Neuronal stem cell (in vitro differentiated cells): ENCODE measurements at regions not wholly inside any gene's neighbourhood (a gene's known extent, or its start where the extent isn't known, plus 50 kb on each side); places are given as distances from the start of the nearest gene placed in this dataset.

Source experiments
- DNase-seq: peaks from one replicate; pipeline ENCODE4 v3.0.0-alpha.2; 2013; ENCODE audit warnings: low spot score
- H2AFZ ChIP-seq: one replicate; pipeline ENCODE4 v1.6.1; 2013; ENCODE audit warnings: mild to moderate bottlenecking, low read length, inconsistent platforms
- H2AK5ac ChIP-seq: 2 replicates; pipeline ENCODE4 v1.6.1; 2013; ENCODE audit warnings: low read depth, mild to moderate bottlenecking, inconsistent platforms, low read length, moderate library complexity, mixed read lengths
- H2BK120ac ChIP-seq: 2 replicates; pipeline ENCODE4 v1.6.1; 2013; ENCODE audit warnings: low read depth, mild to moderate bottlenecking, inconsistent platforms, low read length, moderate library complexity, mixed read lengths
- H2BK12ac ChIP-seq: one replicate; pipeline ENCODE4 v1.6.1; 2013; ENCODE audit warnings: low read length, inconsistent platforms
- H2BK15ac ChIP-seq: 2 replicates; pipeline ENCODE4 v1.6.1; 2013; ENCODE audit warnings: mild to moderate bottlenecking, low read length, inconsistent platforms, mixed read lengths
- H2BK5ac ChIP-seq: one replicate; pipeline ENCODE4 v1.6.1; 2013; ENCODE audit warnings: inconsistent platforms, mild to moderate bottlenecking, low read length, moderate library complexity
- H3K14ac ChIP-seq: one replicate; pipeline ENCODE4 v1.6.1; 2013; ENCODE audit warnings: low read length, inconsistent platforms
- H3K18ac ChIP-seq: 2 replicates; pipeline ENCODE4 v1.6.1; 2013; ENCODE audit warnings: low read length, inconsistent platforms
- H3K23ac ChIP-seq: 2 replicates; pipeline ENCODE4 v1.6.1; 2013; ENCODE audit warnings: low read depth, mild to moderate bottlenecking, mixed read lengths, low read length, inconsistent platforms; ENCODE audit not compliant: poor library complexity
- H3K27ac ChIP-seq: replicated peaks from 3 replicates; pipeline ENCODE4 v1.5.1; 2013; ENCODE audit warnings: low read length, inconsistent platforms
- H3K27me3 ChIP-seq, 3 experiments: 2 replicates each; pipeline ENCODE4 v1.6.1; 2013; ENCODE audit warnings: low read length in 3 of 3, mild to moderate bottlenecking in 2 of 3, inconsistent platforms in 1 of 3, low read depth in 1 of 3, mixed read lengths in 1 of 3, moderate library complexity in 1 of 3; ENCODE audit not compliant: control insufficient read depth in 3 of 3, insufficient read depth in 3 of 3
- H3K36me3 ChIP-seq, 2 donors: replicated peaks in 1 of 2; 2 replicates each; pipeline ENCODE4 v1.6.1; 2013; ENCODE audit warnings: low read length in 2 of 2; ENCODE audit not compliant: control insufficient read depth in 2 of 2, insufficient read depth in 2 of 2
- H3K4ac ChIP-seq: 2 replicates; pipeline ENCODE4 v1.6.1; 2013; ENCODE audit warnings: inconsistent platforms, mild to moderate bottlenecking, low read length, moderate library complexity
- H3K4me1 ChIP-seq, 2 donors: 1 replicate in 1 of 2; 2 replicates in 1 of 2; pipeline ENCODE4 v1.6.1; 2013; ENCODE audit warnings: low read length in 2 of 2, low read depth in 1 of 2; ENCODE audit not compliant: control insufficient read depth in 2 of 2, insufficient read depth in 1 of 2
- H3K4me2 ChIP-seq: one replicate; pipeline ENCODE4 v1.6.1; 2013; ENCODE audit warnings: mild to moderate bottlenecking, low read length, inconsistent platforms; ENCODE audit not compliant: insufficient read depth, poor library complexity, severe bottlenecking
- H3K4me3 ChIP-seq, 2 donors: 2 replicates each; pipeline ENCODE4 v1.5.1; 2013; ENCODE audit warnings: low read length in 2 of 2, mild to moderate bottlenecking in 2 of 2, inconsistent platforms in 1 of 2, moderate library complexity in 1 of 2
- H3K79me1 ChIP-seq: one replicate; pipeline ENCODE4 v1.6.1; 2013; ENCODE audit warnings: low read depth, mild to moderate bottlenecking, inconsistent platforms, low read length, moderate library complexity
- H3K9ac ChIP-seq: one replicate; pipeline ENCODE4 v1.6.1; 2013; ENCODE audit warnings: mild to moderate bottlenecking, low read depth, low read length, inconsistent platforms; ENCODE audit not compliant: poor library complexity
- H3K9me3 ChIP-seq, 2 donors: replicated peaks in 1 of 2; 2 replicates each; pipeline versions ENCODE3 to v1.6.1; 2013; ENCODE audit warnings: low read length in 2 of 2, mild to moderate bottlenecking in 2 of 2, inconsistent platforms in 1 of 2, low read depth in 1 of 2, mixed read lengths in 1 of 2, moderate library complexity in 1 of 2; ENCODE audit not compliant: control insufficient read depth in 2 of 2, insufficient read depth in 1 of 2
- H4K8ac ChIP-seq: one replicate; pipeline ENCODE4 v1.6.1; 2013; ENCODE audit warnings: low read depth, mild to moderate bottlenecking, inconsistent platforms, low read length, moderate library complexity
- H4K91ac ChIP-seq: one replicate; pipeline ENCODE4 v1.6.1; 2013; ENCODE audit warnings: low read length, low read depth, mild to moderate bottlenecking, inconsistent platforms; ENCODE audit not compliant: poor library complexity
- WGBS, 2 donors: extraction: QIAGEN DNeasy Blood & Tissue Kit; methylation state at CpG; one replicate each; pipeline ENCODE4 v1.1.7; 2013; ENCODE audit warnings: missing lambda C conversion rate in 2 of 2, mixed read lengths in 1 of 2; ENCODE audit not compliant: insufficient read length in 2 of 2, insufficient replicate concordance in 1 of 2; ENCODE audit errors: extremely low coverage in 2 of 2; 5-methylcytosine and 5-hydroxymethylcytosine counted together

DNA sequence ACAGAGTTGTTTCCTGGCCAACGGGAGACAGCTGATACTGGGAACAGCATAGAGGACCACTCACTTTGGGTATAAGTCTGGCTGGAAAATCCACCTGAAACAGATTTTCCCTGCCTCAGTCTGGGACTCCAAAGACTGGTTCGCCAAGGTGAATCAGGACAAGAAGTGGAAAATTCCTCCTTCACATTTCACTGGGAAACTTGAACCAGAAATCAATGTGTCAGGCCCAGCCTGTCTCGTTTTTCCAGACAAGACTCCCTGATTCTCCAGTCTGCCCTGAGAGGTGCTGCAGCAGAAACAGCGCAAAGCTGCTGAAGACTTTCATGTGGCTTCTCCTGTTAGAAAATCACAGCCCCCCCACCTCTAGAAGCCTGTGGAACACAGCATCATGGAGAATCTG is 269.8 kb downstream of the OPA1 start:
- H3K4me3 ChIP-seq: no peak overlapping the region
- no peak overlapping the region for H3K4me2 ChIP-seq
- DNase-seq: no peak
- H2AK5ac ChIP-seq: no peak overlapping the region
- no peaks in the 10 kb centered on the region for H3K27me3 ChIP-seq
- H4K91ac ChIP-seq: no peak overlapping the region
- no peak overlapping the region for H3K9ac ChIP-seq
- no peak overlapping the region for H2BK120ac ChIP-seq
- WGBS, 2 donors: no CpG with 5 or more reads among the region's 4 CpGs
- H3K14ac ChIP-seq: no peak overlapping the region
- H3K4me1 ChIP-seq: peaks cover 1 to 3% of the 10 kb centered on the region in 2 donors
- H2AFZ ChIP-seq: no peak overlapping the region
- peaks cover 0 to 2% of the 10 kb centered on the region in 2 donors for H3K9me3 ChIP-seq
- no peaks in the 10 kb centered on the region for H3K79me1 ChIP-seq
- H3K23ac ChIP-seq: no peak overlapping the region
- no peak overlapping the region for H2BK15ac ChIP-seq
- no peak overlapping the region for H3K27ac ChIP-seq
- H3K18ac ChIP-seq: no peak overlapping the region
- H4K8ac ChIP-seq: no peak overlapping the region
- H2BK12ac ChIP-seq: no peak overlapping the region
- H2BK5ac ChIP-seq: no peak overlapping the region
- H3K4ac ChIP-seq: no peak overlapping the region
- H3K36me3 ChIP-seq: no peaks in the 10 kb centered on the region

DNA sequence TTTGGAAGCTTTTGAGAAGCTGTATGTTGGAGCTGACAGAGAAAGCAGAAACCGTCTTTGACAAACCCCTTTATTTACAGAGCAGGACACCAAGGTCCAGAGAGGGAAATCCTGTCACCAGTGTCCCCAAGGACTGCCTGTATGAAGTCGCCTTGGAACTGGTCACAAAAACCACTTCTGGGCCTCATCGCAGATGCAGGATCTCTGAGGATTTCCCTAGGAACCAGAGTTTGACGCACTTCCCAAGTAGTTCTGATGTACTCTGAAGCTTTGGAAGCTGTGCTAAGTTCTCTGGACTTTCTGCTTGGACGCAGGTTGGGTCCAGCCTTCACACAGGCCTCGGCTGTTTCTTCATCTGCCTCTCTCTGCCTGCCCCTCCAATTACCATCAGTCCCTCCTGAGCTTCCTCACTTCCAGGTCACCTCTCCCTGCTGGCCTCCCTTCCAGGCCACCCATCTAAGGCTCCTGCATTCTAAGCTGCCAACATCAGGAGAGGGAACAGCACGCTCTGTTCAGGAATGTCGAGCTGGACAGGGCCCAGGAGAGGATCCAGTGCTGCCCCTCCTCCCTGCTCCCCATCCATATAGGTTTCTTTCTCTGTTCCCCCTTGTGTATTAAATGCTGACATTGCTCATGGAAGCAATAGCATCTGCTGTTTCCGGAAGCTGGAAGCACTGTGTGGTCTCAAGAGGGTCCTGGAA is 270.8 kb downstream of the OPA1 start:
- Histone ChIP-seq H3K27me3 (no peaks in the 10 kb centered on the region), H3K4ac (no peak overlapping the region), H3K4me3 (no peak overlapping the region), H2BK15ac (no peak overlapping the region), H2BK5ac (no peak overlapping the region), H2AK5ac (no peak overlapping the region), H3K4me2 (no peak overlapping the region), H4K91ac (no peak overlapping the region), H3K18ac (no peak overlapping the region), H2BK120ac (no peak overlapping the region), H3K23ac (no peak overlapping the region), H2BK12ac (no peak overlapping the region), H4K8ac (no peak overlapping the region), H3K36me3 (no peaks in the 10 kb centered on the region), H3K4me1 (peaks cover 4 to 9% of the 10 kb centered on the region in 2 donors), H3K79me1 (no peaks in the 10 kb centered on the region), H3K14ac (no peak overlapping the region), H3K9me3 (peaks cover 0 to 2% of the 10 kb centered on the region in 2 donors), H3K27ac (no peak overlapping the region), H3K9ac (no peak overlapping the region), H2AFZ (no peak overlapping the region)
- no CpG with 5 or more reads among the region's 9 CpGs for WGBS, 2 donors
- DNase-seq: no peak

DNA sequence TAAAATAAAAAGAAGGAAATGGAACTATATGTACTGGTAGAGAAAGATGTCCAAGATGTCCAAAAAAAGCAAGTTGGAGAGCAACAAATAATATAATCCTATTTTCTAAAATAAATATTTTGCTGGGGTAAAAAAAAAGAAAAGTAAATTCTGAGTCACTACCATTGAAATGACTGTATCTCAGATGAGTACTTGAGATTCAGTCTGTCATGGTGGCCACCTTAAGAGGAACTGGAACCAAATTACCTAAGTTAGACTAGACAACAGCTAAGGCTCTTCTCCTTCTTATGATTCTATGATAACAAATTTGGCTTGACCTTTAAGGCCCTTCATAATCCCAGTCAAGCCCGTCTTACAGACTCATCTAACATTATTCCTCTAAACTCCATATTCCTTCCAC is 270.6 kb upstream of the HES1 start:
- H3K27ac ChIP-seq: no peak overlapping the region
- no peak overlapping the region for H3K4me3 ChIP-seq
- H3K14ac ChIP-seq: no peak overlapping the region
- no peaks in the 10 kb centered on the region for H3K27me3 ChIP-seq
- H3K18ac ChIP-seq: no peak overlapping the region
- DNase-seq: no peak
- no peak overlapping the region for H3K4me2 ChIP-seq
- no CpG with 5 or more reads among the region's 1 CpG for WGBS, 2 donors
- no peaks in the 10 kb centered on the region for H3K9me3 ChIP-seq
- H2BK5ac ChIP-seq: no peak overlapping the region
- H3K23ac ChIP-seq: no peak overlapping the region
- H3K36me3 ChIP-seq: no peaks in the 10 kb centered on the region
- no peak overlapping the region for H2BK12ac ChIP-seq
- no peaks in the 10 kb centered on the region for H3K79me1 ChIP-seq
- no peak overlapping the region for H3K9ac ChIP-seq
- H2BK15ac ChIP-seq: no peak overlapping the region
- H2AFZ ChIP-seq: no peak overlapping the region
- no peak overlapping the region for H4K8ac ChIP-seq
- H2AK5ac ChIP-seq: no peak overlapping the region
- no peak overlapping the region for H3K4ac ChIP-seq
- no peak overlapping the region for H2BK120ac ChIP-seq
- H4K91ac ChIP-seq: no peak overlapping the region
- H3K4me1 ChIP-seq: peaks cover 13 to 18% of the 10 kb centered on the region in 2 donors

DNA sequence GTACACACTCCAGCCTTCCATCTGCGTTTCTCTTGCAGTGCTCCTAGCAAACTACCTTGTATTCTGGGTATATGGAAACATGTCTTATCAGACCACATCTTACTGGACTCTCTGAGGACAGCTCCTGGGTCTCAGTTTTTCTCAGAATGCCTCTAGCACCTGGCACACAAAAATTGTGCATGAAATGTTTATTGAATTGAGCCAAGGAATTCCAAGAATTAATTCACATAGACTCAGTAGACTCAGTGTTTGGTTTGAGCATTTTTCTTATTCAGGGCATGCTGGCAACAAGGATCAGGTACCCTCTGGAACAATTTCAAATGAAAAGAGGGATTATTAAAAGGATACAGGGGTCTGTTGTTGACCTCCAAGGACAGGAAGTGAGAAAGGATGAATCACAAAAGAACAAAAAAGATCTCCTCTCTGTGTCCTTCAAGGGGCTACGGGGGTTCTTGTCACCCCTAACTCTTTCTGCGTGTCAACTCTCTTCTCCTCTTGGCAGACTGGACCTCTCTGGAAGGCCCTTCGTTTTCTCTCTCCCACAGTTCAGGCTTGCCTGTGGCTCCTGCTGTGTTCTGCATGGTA is 270.0 kb upstream of the HES1 start:
- H3K36me3 ChIP-seq: no peaks in the 10 kb centered on the region
- no peak overlapping the region for H3K14ac ChIP-seq
- no peaks in the 10 kb centered on the region for H3K27me3 ChIP-seq
- WGBS, 2 donors: no CpG with 5 or more reads among the region's 4 CpGs
- no peak overlapping the region for H3K18ac ChIP-seq
- H3K27ac ChIP-seq: no peak overlapping the region
- H2BK12ac ChIP-seq: no peak overlapping the region
- no peak overlapping the region for H3K9ac ChIP-seq
- H2BK5ac ChIP-seq: no peak overlapping the region
- H3K4me2 ChIP-seq: no peak overlapping the region
- no peak overlapping the region for H4K91ac ChIP-seq
- no peak overlapping the region for H3K4me3 ChIP-seq
- H3K4ac ChIP-seq: no peak overlapping the region
- no peak overlapping the region for H2AK5ac ChIP-seq
- H4K8ac ChIP-seq: no peak overlapping the region
- no peak overlapping the region for H2BK15ac ChIP-seq
- H2AFZ ChIP-seq: no peak overlapping the region
- no peak overlapping the region for H2BK120ac ChIP-seq
- H3K4me1 ChIP-seq: peaks cover 14 to 19% of the 10 kb centered on the region in 2 donors
- no peak overlapping the region for H3K23ac ChIP-seq
- H3K9me3 ChIP-seq: no peaks in the 10 kb centered on the region
- no peaks in the 10 kb centered on the region for H3K79me1 ChIP-seq
- no peak for DNase-seq
